HepG2 (cell line): ENCODE measurements at regions not wholly inside any gene's neighbourhood (a gene's known extent, or its start where the extent isn't known, plus 50 kb on each side); places are given as distances from the start of the nearest gene placed in this dataset.

Source experiments
- BRCA1 ChIP-seq: sonication (generic); formaldehyde crosslinking; IDR thresholded peaks from 2 replicates; pipeline ENCODE4 v1.4.0; 2020; ENCODE audit warnings: missing genetic modification reagents
- CREB1 ChIP-seq, 2 experiments: fragments of 450-650 bp in 1 of 2; IDR thresholded peaks; 2 replicates each; pipeline ENCODE4 v1.6.1; 2016 to 2017; ENCODE audit warnings: control low read depth in 1 of 2, mild to moderate bottlenecking in 1 of 2, missing compliant biosample characterization in 1 of 2, missing genetic modification characterization in 1 of 2
- CTCF ChIP-seq: sonication (generic); formaldehyde crosslinking; IDR thresholded peaks from 2 replicates; pipeline ENCODE4 v1.5.0; 2020; ENCODE audit warnings: mild to moderate bottlenecking, missing genetic modification reagents, moderate library complexity
- EP300 ChIP-seq, 3 experiments: sonication (generic) in 1 of 3; formaldehyde crosslinking in 1 of 3; IDR thresholded peaks; 2 replicates each; pipeline versions ENCODE4 v1.5.1 to v1.6.1; 2011 to 2020; ENCODE audit warnings: low read depth in 2 of 3, low read length in 2 of 3, borderline replicate concordance in 1 of 3, improper control_type of control experiment in 1 of 3, mild to moderate bottlenecking in 1 of 3, missing genetic modification reagents in 1 of 3, moderate library complexity in 1 of 3
- MAX ChIP-seq: IDR thresholded peaks from 2 replicates; pipeline ENCODE4 v1.6.1; 2012; ENCODE audit warnings: inconsistent platforms
- NR2F2 ChIP-seq: IDR thresholded peaks from 2 replicates; pipeline ENCODE4 v1.6.1; 2012; ENCODE audit warnings: low read depth, inconsistent platforms, borderline replicate concordance
- REST ChIP-seq, 2 experiments: IDR thresholded peaks; 2 replicates each; pipeline ENCODE4 v1.6.1; 2011 to 2012; ENCODE audit warnings: low read length in 2 of 2, borderline replicate concordance in 1 of 2, low read depth in 1 of 2, mild to moderate bottlenecking in 1 of 2, moderate library complexity in 1 of 2
- TBP ChIP-seq: sonication (generic); formaldehyde crosslinking; IDR thresholded peaks from 2 replicates; pipeline ENCODE4 v1.5.0; 2020; ENCODE audit warnings: missing genetic modification reagents
- ZFY ChIP-seq: sonication (generic); formaldehyde crosslinking; IDR thresholded peaks from 2 replicates; pipeline ENCODE4 v1.4.0; 2020; ENCODE audit warnings: missing genetic modification reagents
- TF ChIP-seq, protein P1 (sequence below): IDR thresholded peaks from 2 replicates; pipeline ENCODE4 v1.6.1; 2012; ENCODE audit warnings: low read depth, low read length, improper control_type of control experiment
- TF ChIP-seq, protein P2 (sequence below): sonication (generic); formaldehyde crosslinking; IDR thresholded peaks from 2 replicates; pipeline ENCODE4 v1.4.0; 2020; ENCODE audit warnings: missing genetic modification reagents

- TF ChIP-seq CTCF: no peak
- TF ChIP-seq EP300 (IDR thresholded peaks at IDR 0.05; ENCODE audit: low read depth in 2 of 2, low read length in 2 of 2): no peak
- no peak for TF ChIP-seq EP300 (CRISPR knock-in tag; IDR thresholded peaks at IDR 0.05; ENCODE audit: borderline replicate concordance)
- no peak for TF ChIP-seq ZFY (CRISPR knock-in tag)
- no peak for TF ChIP-seq NR2F2
- no peak for TF ChIP-seq CREB1 (IDR thresholded peaks at IDR 0.05)
- no peak for TF ChIP-seq CREB1 (CRISPR knock-in tag; IDR thresholded peaks at IDR 0.05)
- TF ChIP-seq MAX: no peak
- no peak for TF ChIP-seq REST (IDR thresholded peaks at IDR 0.05; ENCODE audit: borderline replicate concordance in 1 of 2, low read depth in 1 of 2, low read length in 2 of 2)
- TF ChIP-seq, protein P1, sequence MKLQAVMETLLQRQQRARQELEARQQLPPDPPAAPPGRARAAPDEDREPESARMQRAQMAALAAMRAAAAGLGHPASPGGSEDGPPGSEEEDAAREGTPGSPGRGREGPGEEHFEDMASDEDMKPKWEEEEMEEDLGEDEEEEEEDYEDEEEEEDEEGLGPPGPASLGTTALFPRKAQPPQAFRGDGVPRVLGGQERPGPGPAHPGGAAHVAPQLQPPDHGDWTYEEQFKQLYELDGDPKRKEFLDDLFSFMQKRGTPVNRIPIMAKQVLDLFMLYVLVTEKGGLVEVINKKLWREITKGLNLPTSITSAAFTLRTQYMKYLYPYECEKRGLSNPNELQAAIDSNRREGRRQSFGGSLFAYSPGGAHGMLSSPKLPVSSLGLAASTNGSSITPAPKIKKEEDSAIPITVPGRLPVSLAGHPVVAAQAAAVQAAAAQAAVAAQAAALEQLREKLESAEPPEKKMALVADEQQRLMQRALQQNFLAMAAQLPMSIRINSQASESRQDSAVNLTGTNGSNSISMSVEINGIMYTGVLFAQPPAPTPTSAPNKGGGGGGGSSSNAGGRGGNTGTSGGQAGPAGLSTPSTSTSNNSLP: no peak
- TF ChIP-seq BRCA1: no peak
- TF ChIP-seq, protein P2, sequence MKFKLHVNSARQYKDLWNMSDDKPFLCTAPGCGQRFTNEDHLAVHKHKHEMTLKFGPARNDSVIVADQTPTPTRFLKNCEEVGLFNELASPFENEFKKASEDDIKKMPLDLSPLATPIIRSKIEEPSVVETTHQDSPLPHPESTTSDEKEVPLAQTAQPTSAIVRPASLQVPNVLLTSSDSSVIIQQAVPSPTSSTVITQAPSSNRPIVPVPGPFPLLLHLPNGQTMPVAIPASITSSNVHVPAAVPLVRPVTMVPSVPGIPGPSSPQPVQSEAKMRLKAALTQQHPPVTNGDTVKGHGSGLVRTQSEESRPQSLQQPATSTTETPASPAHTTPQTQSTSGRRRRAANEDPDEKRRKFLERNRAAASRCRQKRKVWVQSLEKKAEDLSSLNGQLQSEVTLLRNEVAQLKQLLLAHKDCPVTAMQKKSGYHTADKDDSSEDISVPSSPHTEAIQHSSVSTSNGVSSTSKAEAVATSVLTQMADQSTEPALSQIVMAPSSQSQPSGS: no peak
- no peak for TF ChIP-seq TBP (CRISPR knock-in tag)
Measured at GRCh38 chr2:59658906-59659635, 894.4 kb downstream of the BCL11A start.
